ENCODE measurements at regions not wholly inside any gene's neighbourhood (a gene's known extent, or its start where the extent isn't known, plus 50 kb on each side); places are given as distances from the start of the nearest gene placed in this dataset.

GRCh38 chr5:53219174-53219573 lies 109.6 kb upstream of the MOCS2 start:
- no peak for DNase-seq (ENCODE audit: low read depth)

GRCh38 chr5:53219610-53220009 lies 110.1 kb upstream of the MOCS2 start:
- DNase-seq (ENCODE audit: low read depth), result no peak

- no peak for DNase-seq (ENCODE audit: low read depth)
Measured at GRCh38 chr5:53233645-53234405, 124.3 kb upstream of the MOCS2 start.

GRCh38 chr5:53236683-53237082 lies 127.1 kb upstream of the MOCS2 start:
- no peak for DNase-seq (ENCODE audit: low read depth)

GRCh38 chr5:53237876-53238275 lies 128.3 kb upstream of the MOCS2 start:
- DNase-seq (ENCODE audit: low read depth), result peak; percentile 27

GRCh38 chr5:53239301-53239990 lies 129.9 kb upstream of the MOCS2 start:
- DNase-seq (ENCODE audit: low read depth), result no peak

- no peak for DNase-seq (ENCODE audit: low read depth)
Measured at GRCh38 chr5:53240661-53241060, 131.1 kb upstream of the MOCS2 start.

- no peak for DNase-seq (ENCODE audit: low read depth)
Measured at GRCh38 chr5:53241572-53241971, 132.0 kb upstream of the MOCS2 start.

GRCh38 chr5:53243403-53243802 lies 133.8 kb upstream of the MOCS2 start:
- no peak for DNase-seq (ENCODE audit: low read depth)

- DNase-seq (ENCODE audit: low read depth), result peak; percentile 83
Measured at GRCh38 chr5:53246042-53246836, 136.7 kb upstream of the MOCS2 start.

GRCh38 chr5:53249529-53250200 lies 140.1 kb upstream of the MOCS2 start:
- DNase-seq (ENCODE audit: low read depth), result peak; percentile 75

- DNase-seq (ENCODE audit: low read depth), result peak; percentile 64
Measured at GRCh38 chr5:53250201-53250550, 140.6 kb upstream of the MOCS2 start.

- DNase-seq (ENCODE audit: low read depth), result peak; percentile 74
Measured at GRCh38 chr5:53253421-53253871, 143.9 kb upstream of the MOCS2 start.

GRCh38 chr5:53256746-53257145 lies 147.2 kb upstream of the MOCS2 start:
- no peak for DNase-seq (ENCODE audit: low read depth)

- no peak for DNase-seq (ENCODE audit: low read depth)
Measured at GRCh38 chr5:53257806-53258373, 148.3 kb upstream of the MOCS2 start.

GRCh38 chr5:53259176-53259575 lies 149.6 kb upstream of the MOCS2 start:
- no peak for DNase-seq (ENCODE audit: low read depth)

- DNase-seq (ENCODE audit: low read depth), result no peak
Measured at GRCh38 chr5:53260446-53260845, 150.9 kb upstream of the MOCS2 start.

- DNase-seq (ENCODE audit: low read depth), result no peak
Measured at GRCh38 chr5:53261245-53261644, 151.7 kb upstream of the MOCS2 start.

- peak; percentile 56 for DNase-seq (ENCODE audit: low read depth)
Measured at GRCh38 chr5:53262348-53262970, 152.9 kb upstream of the MOCS2 start.

GRCh38 chr5:53263151-53263550 lies 153.6 kb upstream of the MOCS2 start:
- no peak for DNase-seq (ENCODE audit: low read depth)

GRCh38 chr5:53265043-53265442 lies 155.5 kb upstream of the MOCS2 start:
- no peak for DNase-seq (ENCODE audit: low read depth)
